NB4 (cell line): ENCODE measurements at regions not wholly inside any gene's neighbourhood (a gene's known extent, or its start where the extent isn't known, plus 50 kb on each side); places are given as distances from the start of the nearest gene placed in this dataset.

Experiments used
- MYC ChIP-seq: IDR thresholded peaks from 2 replicates; pipeline ENCODE4 v1.6.1; 2011; ENCODE audit warnings: low read depth, low read length
- TF ChIP-seq, protein P1 (sequence below): IDR thresholded peaks from one replicate; pipeline ENCODE4 v1.5.1; 2012; ENCODE audit warnings: low read depth, low read length

DNA sequence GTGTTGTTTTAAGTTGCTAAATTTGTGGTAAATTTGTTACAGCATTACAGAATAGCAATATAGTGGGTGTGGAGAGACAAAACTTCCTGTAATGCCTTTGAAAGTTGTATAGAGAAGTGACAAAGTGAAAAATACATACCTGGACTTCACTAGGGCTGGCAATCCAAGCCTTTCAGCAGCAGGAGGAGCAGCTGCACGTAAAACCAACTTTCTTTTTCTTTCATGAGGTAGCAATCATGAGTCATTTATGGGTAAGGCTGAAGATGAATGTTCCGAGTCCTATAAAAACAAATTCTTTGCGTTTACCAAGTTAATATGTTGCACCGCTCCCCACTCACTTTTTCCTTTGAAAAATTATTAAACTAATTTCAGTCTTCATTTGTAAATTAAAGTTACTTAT, 1138.2 kb downstream of the TAF11L14 start:
- TF ChIP-seq, protein P1, sequence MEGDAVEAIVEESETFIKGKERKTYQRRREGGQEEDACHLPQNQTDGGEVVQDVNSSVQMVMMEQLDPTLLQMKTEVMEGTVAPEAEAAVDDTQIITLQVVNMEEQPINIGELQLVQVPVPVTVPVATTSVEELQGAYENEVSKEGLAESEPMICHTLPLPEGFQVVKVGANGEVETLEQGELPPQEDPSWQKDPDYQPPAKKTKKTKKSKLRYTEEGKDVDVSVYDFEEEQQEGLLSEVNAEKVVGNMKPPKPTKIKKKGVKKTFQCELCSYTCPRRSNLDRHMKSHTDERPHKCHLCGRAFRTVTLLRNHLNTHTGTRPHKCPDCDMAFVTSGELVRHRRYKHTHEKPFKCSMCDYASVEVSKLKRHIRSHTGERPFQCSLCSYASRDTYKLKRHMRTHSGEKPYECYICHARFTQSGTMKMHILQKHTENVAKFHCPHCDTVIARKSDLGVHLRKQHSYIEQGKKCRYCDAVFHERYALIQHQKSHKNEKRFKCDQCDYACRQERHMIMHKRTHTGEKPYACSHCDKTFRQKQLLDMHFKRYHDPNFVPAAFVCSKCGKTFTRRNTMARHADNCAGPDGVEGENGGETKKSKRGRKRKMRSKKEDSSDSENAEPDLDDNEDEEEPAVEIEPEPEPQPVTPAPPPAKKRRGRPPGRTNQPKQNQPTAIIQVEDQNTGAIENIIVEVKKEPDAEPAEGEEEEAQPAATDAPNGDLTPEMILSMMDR, result no peak
- TF ChIP-seq MYC, result no peak
